ENCODE measurements at regions not wholly inside any gene's neighbourhood (a gene's known extent, or its start where the extent isn't known, plus 50 kb on each side); places are given as distances from the start of the nearest gene placed in this dataset.

DNA sequence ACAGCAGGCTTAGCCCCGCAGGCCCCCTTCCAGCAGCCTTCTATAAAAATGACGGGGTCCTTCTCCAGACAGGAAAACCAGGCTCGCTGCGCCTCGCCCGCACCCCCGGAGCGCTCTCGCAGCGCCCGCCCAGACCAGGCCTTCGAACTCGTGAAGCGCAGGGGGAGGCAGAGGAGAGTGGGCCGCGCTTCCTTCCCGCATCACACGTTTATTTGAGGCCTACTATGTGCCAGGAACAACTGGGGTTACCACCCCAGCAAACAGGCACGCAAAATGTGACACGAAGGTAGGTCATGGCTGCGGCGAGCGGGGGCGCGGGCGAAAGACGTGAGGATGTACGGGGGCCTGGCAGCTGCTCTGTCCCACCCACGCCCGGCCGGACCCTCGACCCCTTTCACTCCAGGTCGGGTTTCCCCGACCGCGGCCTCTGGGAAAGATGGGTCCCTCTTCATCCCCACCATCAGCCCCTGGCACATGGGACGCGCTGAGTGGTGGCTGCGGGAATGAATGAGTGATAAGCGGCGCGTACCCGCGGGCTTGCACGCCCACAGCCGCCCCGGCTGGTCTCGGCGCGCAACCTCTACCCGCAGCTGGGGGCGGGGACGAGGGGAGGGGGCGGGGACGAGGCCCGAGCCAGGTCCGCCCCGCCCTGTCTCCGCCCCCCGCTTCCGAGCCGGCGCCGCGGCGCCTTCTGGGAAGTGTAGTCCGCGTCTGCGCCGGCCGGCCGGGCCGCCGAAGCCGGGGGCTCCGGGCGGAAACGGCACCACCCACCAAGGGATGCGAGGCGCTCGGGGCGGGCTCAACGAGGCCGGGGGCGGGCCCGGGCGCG is 59.1 kb downstream of the ZNF467 start:
- 2 to 5% methylated on average over 9 to 51 of the region's 88 CpGs for WGBS, 2 donors

DNA sequence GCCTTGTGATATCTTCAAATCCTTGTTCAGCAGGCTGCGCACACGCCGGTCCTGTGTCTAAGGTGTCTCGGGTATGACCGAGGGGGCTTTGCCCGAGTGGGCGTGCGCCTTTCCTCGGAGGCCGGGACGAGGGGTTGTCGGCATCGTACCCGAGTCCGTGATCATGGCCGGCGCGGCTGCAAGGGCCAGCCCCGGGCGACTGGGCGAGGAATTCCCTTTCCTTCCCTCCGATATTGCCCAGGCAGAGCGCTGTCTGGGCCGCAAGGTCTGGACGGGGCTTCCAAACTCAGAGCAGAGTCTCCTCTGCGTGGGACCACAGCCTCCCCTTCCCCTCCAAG is 59.7 kb downstream of the ZNF467 start:
- DNase-seq: peak; percentile 14
- Histone ChIP-seq H3K27me3 (no peaks in the 10 kb centered on the region), H3K27ac (peak overlapping the region in 1 of 2 donors; percentile 11), H3K36me3 (ENCODE audit: low read depth, missing control alignments) (no peaks in the 10 kb centered on the region), H3K4me3 (peak overlapping the region; percentile 65 to 81), H3K4me1 (peaks cover 11% of the 10 kb centered on the region), H3K9me3 (no peaks in the 10 kb centered on the region)
- no peak for TF ChIP-seq POLR2A (IDR thresholded peaks at IDR 0.05)
- TF ChIP-seq, protein P1, sequence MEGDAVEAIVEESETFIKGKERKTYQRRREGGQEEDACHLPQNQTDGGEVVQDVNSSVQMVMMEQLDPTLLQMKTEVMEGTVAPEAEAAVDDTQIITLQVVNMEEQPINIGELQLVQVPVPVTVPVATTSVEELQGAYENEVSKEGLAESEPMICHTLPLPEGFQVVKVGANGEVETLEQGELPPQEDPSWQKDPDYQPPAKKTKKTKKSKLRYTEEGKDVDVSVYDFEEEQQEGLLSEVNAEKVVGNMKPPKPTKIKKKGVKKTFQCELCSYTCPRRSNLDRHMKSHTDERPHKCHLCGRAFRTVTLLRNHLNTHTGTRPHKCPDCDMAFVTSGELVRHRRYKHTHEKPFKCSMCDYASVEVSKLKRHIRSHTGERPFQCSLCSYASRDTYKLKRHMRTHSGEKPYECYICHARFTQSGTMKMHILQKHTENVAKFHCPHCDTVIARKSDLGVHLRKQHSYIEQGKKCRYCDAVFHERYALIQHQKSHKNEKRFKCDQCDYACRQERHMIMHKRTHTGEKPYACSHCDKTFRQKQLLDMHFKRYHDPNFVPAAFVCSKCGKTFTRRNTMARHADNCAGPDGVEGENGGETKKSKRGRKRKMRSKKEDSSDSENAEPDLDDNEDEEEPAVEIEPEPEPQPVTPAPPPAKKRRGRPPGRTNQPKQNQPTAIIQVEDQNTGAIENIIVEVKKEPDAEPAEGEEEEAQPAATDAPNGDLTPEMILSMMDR (IDR thresholded peaks at IDR 0.05): no peak
- WGBS, 2 donors: 49 to 55% methylated on average over 13 to 26 of the region's 26 CpGs
- intact Hi-C loops (cut with DNase I; ENCODE audit: low total_unique reads): no loop called here

More for the DNA sequence above, 59.1 kb downstream of the ZNF467 start:
- H3K4me3 ChIP-seq: peak overlapping the region; percentile 65 to 81
- TF ChIP-seq, protein P1 (IDR thresholded peaks at IDR 0.05): no peak
- no peak for TF ChIP-seq POLR2A (IDR thresholded peaks at IDR 0.05)
- peak; percentile 92 for DNase-seq
- H3K9me3 ChIP-seq: no peaks in the 10 kb centered on the region
- peaks cover 16% of the 10 kb centered on the region for H3K4me1 ChIP-seq
- no peaks in the 10 kb centered on the region for H3K27me3 ChIP-seq
- H3K36me3 ChIP-seq (ENCODE audit: low read depth, missing control alignments): no peaks in the 10 kb centered on the region
- intact Hi-C loops (cut with DNase I; ENCODE audit: low total_unique reads): no loop called here
- H3K27ac ChIP-seq: peak overlapping the region in 1 of 2 donors; percentile 81

DNA sequence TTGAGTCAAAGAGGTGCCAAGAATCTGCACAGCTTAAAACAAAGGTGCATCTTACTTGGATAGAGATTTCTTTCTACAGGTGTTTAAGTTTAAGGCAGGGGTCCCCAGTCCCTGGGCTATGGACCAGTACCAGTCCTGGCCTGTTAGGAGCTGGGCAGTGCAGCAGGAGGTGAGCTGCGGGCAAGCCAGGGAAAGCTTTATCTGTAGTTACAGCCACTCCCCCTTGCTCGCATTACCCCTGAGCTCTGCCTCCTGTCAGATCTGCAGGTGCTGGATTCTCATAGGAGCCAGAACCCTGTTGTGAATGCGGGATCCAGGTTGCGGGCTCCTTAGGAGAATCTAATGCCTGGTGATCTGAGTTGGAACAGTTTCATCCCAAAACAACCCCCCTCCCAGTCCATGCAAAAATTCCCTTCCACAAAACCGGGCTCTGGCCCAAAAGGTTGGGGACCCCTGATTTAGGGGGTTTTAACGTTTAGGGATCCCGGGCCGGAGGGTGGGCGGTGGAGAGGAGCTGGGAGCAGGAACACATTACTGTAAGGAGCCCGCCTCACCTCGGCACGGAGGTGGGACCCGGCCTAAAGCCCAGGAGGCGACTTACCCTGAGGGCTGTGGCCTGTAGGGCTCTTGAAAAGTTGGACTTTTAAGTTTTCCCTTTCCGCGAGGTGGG is 60.2 kb downstream of the ZNF467 start:
- TF ChIP-seq, protein P1 (IDR thresholded peaks at IDR 0.05): no peak
- no peak for TF ChIP-seq POLR2A (IDR thresholded peaks at IDR 0.05)
- Histone ChIP-seq H3K36me3 (ENCODE audit: low read depth, missing control alignments) (no peaks in the 10 kb centered on the region), H3K27ac (no peak overlapping the region), H3K4me1 (peaks cover 11% of the 10 kb centered on the region), H3K9me3 (no peaks in the 10 kb centered on the region), H3K4me3 (peak overlapping the region; percentile 65 to 81), H3K27me3 (no peaks in the 10 kb centered on the region)
- WGBS, 2 donors: 69 to 72% methylated on average over 13 to 16 of the region's 16 CpGs
- intact Hi-C loops (cut with DNase I; ENCODE audit: low total_unique reads): no loop called here
- peak; percentile 12 for DNase-seq

DNA sequence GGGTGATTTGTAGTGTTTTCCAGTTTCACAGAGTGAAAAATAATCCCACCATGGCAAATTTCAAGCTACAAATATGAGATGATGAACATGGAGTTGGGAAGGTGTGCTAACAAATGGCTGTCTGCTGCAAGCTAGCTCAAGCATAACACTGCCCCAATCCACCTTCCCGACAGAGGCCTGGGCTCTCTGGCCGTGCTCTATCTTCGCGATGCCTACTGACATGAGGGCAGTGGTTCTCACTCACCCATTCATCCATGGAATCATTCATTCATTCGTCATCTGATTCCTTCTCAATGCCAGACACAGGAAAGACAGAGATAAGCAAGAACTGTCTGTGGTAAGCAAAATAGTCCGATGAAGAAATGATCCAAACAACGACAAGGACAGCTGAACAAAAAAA is 65.4 kb downstream of the ZNF467 start:
- WGBS, 2 donors: 93 to 95% methylated on average over 7 of the region's 7 CpGs
- no peaks in the 10 kb centered on the region for H3K36me3 ChIP-seq (ENCODE audit: low read depth, missing control alignments)
- no peak overlapping the region for H3K27ac ChIP-seq
- H3K9me3 ChIP-seq: no peaks in the 10 kb centered on the region
- TF ChIP-seq, protein P1 (IDR thresholded peaks at IDR 0.05): no peak
- no peak for TF ChIP-seq POLR2A (IDR thresholded peaks at IDR 0.05)
- intact Hi-C loops (cut with DNase I; ENCODE audit: low total_unique reads): no loop called here
- DNase-seq: no peak
- no peaks in the 10 kb centered on the region for H3K27me3 ChIP-seq
- no peak overlapping the region for H3K4me3 ChIP-seq
- H3K4me1 ChIP-seq: no peaks in the 10 kb centered on the region

All from testis (tissue), 2 donors.